ENCODE measurements at regions not wholly inside any gene's neighbourhood (a gene's known extent, or its start where the extent isn't known, plus 50 kb on each side); places are given as distances from the start of the nearest gene placed in this dataset.

DNA sequence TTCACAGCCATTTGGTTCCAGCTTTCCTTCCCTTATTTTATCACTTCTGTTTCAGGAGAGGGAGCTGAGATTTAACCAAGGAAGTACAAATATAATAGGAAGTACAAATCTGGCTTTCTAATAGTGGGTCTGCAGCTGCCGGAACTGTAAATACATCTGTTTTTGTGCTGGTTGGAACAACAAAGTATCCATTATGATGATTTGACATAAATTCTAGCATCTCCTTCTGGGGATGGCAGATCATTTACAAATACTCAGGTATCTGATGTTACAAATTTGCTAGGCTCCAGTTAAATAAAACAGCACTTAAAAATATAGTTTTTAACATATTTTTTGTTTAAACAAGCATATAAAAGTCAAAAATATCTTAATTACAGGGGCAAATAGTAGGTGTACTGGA is 131.3 kb upstream of the SMIM21 start:
- no peak for DNase-seq

DNA sequence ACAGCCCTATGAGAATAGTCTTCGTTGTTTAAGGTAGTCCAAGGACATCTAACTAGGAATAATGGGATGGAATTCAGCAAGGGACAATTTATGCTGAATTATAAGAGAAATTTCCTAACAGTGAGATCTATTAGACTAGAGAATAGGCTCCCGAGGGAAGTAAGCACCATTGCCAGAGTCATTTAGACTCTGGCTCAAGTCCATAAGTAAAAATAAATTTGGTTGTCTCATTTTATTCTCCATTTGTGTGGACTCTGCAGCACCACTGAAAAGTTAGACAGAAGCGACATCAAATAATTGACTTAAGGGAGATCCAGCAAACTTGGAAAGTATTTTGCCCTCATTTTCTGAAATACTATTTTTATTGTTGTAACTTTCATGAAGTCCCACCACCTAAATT is 129.3 kb upstream of the SMIM21 start:
- DNase-seq = no peak

GRCh38 chr18:75554644-75555185 is 127.2 kb upstream of the SMIM21 start:
- DNase-seq = no peak

GRCh38 chr18:75554176-75554575 is 126.7 kb upstream of the SMIM21 start:
- no peak for DNase-seq

- no peak for DNase-seq
These were observed 125.5 kb upstream of the SMIM21 start for GRCh38 chr18:75553021-75553420.

GRCh38 chr18:75551071-75551470 is 123.6 kb upstream of the SMIM21 start:
- DNase-seq = no peak

DNA sequence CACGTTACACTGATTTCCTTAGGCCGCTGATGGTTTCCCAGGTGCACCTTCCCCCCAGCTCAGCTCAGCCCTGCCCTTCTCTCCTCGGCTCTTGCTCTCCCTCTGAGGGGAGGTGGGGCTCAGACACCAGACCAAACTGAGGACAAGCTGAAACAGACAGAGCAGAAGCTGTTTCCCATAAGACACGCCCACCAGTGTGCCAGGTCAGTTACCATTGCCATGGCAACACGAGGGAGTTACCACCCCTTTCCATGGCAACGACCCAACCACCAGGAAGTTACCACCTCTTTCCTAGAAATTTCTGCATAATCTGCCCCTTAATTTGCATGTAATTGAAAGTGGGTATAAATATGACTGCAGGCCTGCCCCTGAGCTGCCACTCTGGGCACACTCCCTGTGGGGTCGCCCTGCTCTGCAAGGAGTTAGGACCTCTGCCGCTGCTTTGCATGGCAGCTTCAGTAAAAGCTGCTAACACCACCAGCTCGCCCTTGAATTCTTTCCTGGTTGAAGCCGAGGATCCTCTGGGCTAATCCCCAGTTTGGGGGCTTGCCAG is 120.9 kb upstream of the SMIM21 start:
- peak; percentile 4 for DNase-seq

- DNase-seq = no peak
These were observed 119.5 kb upstream of the SMIM21 start for GRCh38 chr18:75546964-75547363.

- no peak for DNase-seq
These were observed 117.7 kb upstream of the SMIM21 start for GRCh38 chr18:75545189-75545588.

DNA sequence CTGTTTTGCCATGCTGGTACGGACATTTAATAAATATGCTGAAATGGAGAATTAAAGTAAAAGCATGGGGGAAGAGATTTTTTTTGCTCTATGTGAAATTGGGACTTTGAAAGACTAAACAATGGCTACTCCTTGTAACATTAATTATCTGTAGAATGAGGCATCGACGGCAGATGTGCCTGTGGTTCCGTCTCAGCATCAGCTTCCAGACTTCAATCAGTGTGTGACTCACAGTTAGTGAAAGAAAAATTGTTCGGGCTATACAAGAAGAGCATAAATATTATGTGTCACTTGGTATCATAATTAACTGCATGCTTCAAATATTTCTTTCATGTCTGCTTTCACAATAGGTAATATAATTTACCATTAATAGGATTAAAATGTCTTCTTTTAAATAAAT is 117.0 kb upstream of the SMIM21 start:
- no peak for DNase-seq

GRCh38 chr18:75544051-75544481 is 116.6 kb upstream of the SMIM21 start:
- DNase-seq = no peak

GRCh38 chr18:75538727-75539126 is 111.2 kb upstream of the SMIM21 start:
- DNase-seq = no peak

DNA sequence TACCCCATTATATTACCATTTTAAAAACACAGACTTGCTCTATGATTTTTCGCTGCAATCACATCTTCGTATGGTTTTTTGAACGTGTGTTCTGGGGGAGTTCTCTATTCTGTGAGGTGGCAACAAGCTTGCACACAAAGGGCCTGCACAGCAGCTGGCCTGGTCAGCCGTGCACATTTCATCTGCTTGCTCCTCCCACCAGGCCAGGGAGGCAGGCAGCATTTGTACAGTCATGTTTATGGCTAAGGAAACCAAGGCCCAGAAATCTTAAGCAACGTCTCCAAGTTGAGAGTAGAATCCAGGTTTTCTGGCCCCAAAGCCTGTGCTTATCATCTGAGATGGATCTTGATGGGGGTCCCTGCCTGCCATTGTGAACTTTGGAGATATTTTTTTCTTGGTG is 106.4 kb upstream of the SMIM21 start:
- no peak for DNase-seq

DNA sequence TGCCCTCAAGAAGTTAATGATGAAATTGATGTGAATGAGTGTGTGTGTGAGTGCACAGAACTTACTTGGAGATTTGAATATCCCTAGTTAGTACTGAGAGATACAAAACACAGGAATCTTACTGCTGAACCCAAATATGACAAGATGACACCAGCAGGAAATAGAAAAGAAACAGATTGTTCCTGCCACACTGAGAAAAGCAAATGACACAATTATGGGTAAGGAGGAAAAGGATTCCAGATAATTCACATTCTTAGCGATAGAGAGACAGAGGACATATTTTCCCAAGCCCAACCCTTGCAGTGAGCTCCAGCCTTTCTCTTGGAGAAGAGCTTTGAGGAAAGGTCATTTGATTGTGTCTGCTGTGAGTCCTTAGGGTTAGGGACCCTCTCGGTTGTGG is 105.7 kb upstream of the SMIM21 start:
- DNase-seq = no peak

DNA sequence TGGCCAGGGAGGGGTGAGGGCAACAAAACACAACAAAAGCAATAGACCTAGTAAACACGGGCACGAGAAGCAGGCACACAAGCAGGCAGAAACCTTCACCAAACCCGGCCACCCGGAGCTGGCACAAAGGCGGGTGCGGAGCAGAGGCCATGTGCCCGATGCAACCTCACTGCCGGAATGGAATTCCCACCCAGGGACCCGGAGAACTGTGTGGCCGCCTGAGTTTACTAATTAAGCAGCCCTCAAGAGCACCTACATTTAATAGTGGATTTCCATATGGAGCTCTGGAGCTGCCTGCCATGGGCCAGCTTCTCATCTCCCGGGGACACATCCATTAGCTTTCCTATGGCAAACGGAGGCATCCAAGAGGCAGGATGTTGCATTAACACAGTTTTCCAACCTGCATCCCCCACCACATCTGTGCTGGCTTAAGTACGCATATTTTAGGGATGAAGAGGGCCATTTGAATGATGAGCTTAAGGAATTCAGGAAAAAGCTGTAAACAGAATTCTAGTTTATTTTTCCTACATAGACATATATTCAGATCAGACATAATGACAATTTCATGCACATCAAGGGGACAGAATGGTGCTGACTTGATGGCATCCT is 104.5 kb upstream of the SMIM21 start:
- DNase-seq = no peak

DNA sequence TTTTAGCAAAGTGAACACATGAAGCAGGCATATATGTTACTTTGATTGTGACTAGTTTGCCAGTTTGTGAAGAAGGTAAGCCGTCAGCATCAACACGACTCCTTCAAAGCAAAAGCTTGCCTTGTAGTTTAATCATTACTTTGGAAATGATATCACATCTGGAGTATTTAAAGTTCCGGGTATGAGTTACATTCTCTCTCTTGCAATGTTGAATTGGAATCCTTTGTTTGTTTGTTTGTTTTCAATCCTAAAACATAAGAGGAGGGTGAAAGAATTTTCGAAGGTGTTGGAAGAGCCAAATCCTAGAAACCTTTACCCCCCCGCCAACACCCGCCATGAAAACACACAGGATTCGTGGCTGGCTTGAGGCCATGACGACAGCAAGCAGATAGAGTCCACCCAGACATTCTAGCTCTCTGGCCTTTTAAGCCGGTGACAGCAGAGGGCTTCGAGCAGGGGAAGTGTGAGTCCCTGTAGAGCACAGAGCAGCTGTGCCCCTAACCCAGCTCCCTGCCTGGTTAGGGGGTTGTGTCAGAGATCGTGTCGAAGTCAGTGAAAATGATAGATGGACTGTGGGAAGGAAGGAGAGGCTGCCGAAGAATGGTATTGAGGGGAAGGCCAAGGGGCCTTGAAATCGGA is 103.8 kb upstream of the SMIM21 start:
- no peak for DNase-seq

GRCh38 chr18:75530566-75531211 is 103.2 kb upstream of the SMIM21 start:
- no peak for DNase-seq

- no peak for DNase-seq
These were observed 102.6 kb upstream of the SMIM21 start for GRCh38 chr18:75530118-75530517.

GRCh38 chr18:75529394-75529793 is 101.9 kb upstream of the SMIM21 start:
- DNase-seq = no peak

GRCh38 chr18:75527848-75528685 is 100.6 kb upstream of the SMIM21 start:
- peak; percentile 3 for DNase-seq

DNA sequence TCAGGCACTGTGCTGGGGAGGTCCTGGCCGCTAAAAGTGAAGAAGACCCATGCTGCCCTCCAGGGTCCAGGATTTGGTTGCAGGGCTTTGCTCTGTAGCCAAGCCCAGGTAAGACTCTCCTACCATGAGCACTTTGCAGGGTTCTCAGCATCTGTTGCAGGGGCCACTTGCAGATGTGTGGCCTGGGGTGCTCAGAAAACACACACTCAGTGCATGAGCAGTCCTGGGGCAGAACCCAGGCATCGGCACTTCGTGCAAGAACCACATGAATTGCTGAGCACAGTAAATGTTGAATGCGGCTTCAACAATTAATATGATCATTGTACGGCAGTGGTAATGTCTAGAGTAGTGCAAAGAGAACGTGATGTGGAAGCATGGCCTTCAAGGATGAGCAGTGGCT is 98.5 kb upstream of the SMIM21 start:
- no peak for DNase-seq

- no peak for DNase-seq
These were observed 97.8 kb upstream of the SMIM21 start for GRCh38 chr18:75525331-75525730.

DNA sequence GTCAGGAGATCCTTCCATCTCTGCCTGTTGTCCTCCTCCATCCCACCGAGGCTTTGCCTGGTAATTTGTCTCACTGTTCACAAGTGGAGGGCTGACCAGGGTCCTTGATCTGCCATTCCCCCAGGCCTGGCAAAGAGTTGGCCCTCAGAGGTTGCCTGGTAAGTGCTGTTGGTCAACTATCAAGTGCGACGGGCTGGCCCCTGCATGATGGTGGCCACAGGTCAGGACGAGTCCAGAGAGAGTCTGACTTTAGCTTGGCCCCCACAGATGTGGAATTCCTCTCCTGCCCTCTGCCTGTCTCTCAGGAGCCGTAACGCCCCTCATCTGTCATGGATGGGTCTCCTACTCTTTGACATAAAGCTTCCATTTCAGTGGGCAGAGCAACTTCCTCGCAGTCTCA is 97.3 kb upstream of the SMIM21 start:
- no peak for DNase-seq
